ENCODE measurements at regions not wholly inside any gene's neighbourhood (a gene's known extent, or its start where the extent isn't known, plus 50 kb on each side); places are given as distances from the start of the nearest gene placed in this dataset.

DNA sequence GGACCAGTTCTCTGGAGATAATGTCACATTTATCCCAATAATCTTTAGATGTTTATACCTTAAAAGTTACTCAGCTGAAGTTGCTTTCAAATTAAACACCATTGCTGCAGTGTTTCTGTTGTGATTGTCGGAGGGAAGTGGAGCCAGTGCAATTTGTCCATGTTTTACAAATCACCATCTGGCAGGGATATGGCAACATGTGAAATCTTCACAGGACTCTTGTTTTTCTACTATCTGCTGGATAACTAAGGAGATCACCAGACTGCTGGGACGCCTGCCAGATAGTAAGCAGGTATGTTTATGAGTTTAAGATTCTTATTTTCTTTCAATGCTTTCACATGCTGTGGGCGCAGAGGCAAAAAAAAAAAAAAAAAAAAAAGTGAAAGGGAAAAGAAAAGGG lies 100.3 kb upstream of the SOX5 start:
- DNase-seq (ENCODE audit: low spot score): no peak

DNA sequence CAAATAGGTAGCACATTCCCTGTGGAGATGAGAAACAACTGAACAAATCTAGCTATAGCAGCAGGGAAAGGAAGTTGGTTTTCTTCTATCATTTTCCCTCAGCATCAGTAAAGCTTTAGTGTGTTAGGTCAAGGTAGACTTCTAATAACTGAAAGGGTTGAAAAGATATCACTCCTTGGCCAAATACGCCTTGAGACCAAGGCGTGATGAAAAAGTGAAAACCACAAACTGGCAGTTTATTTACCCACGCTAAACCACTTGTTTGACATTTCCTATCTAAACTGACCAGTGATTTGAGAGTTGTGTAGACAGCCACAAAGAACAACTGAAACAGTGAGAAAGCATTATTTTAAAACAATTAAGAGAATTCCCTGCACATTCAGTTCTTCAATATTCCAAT lies 99.6 kb upstream of the SOX5 start:
- no peak for DNase-seq (ENCODE audit: low spot score)

DNA sequence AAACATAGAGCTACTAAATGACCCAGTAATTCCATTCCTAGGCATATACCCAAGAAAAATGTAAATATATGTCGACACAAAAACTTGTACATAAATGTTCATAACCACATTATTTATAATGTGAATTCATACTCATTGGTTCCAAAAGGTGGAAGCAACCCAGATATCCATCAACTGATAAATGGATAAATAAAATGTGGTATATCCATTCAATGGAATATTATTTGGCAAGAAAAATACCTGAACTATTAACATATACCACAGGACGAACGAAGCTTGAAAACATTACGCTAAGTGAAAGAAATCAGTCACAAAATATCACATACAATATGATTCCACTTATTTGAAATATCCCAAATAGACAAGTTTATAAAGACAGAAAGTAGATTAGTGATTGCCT lies 99.0 kb upstream of the SOX5 start:
- DNase-seq (ENCODE audit: low spot score): no peak

DNA sequence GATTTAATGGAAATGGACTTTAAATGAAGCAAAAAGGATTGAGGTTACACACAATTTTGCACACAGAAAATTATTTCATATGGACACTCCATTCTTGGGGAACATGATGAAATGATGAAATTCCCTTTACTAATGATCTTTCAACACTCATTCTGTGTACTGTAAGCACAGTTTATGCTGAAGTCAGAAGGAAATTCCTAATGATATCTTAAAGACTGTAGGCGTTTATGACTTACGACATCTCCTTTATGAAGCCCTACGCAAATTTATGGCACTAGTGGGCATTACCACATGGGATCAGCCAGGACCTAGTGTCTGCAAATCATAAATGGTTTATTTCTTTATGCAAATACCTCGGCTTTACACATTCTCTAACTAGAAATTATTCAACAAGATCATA lies 97.9 kb upstream of the SOX5 start:
- no peak for DNase-seq (ENCODE audit: low spot score)

DNA sequence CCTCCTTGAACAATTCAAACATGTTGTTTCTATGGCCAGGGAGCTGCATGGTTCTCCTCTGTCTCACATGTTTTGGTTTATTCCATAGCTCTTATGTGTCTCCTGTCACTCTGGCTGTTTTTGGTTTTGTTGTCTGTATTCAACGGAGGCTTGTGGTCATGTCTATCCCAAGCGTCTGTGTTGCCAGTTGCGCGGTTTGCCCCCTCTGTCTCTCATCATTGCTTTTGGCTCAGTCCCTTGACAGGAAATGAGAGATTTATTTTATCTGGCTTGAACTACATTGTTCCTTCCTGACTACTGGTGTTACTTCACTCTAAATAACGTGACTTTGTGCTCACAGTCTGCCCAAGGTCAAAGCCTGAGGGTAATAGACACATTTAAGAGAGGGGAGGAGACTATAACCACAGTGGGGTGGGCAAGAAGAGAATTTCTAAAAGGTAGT lies 96.4 kb upstream of the SOX5 start:
- no peak for DNase-seq (ENCODE audit: low spot score)

DNA sequence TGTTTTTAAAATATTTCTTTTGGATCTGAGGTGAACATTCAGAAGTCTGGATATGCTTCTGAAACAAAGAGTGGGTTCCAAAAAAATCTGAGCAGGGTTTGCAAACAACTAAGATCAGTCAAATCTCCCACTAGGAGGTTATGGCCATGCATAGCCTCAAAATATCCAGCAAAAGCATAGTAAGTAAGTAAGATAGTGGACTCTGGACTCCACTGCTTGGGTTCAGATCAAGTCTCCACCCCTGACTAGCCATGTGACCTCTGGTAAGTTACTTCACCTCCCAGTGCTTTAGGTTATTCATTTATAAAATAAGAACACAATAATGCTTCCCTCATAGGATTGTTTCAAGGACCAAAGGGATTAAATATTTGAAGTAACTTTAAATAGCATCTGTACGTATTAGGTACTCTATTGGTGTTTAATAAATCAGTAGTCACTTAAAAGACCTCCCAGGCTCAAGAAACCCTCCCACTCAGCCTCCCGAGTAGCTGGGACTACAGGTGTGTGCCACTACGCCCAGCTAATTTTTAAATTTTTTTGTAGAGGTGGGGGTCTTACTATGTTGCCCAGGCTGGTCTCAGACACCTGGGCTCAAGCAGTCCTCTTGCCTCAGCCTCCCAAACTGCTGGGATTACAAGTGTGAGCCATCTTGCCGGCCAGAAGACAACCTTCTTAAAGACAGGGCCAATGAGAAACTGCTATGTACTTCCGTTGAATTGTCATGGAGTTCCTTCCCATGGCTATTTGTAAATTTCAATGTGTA lies 95.7 kb upstream of the SOX5 start:
- DNase-seq (ENCODE audit: low spot score): peak; percentile 28

DNA sequence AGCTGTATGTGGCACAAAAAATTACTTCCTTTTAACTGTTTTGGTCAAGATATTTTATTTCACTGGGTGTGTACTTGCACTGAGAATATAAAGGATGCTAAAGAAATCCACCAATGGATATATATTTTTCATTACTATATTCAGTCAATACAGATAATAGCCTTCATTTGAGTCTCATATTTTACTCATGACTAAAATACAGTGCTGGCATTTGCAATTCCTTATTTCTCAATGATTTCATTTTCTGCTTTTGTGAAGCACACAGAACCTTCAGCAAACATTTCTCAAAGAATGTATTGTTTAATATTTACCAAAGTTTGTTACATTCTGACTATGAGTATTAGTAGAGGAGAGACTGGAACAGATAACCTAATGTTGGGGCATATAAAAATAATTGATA lies 93.2 kb upstream of the SOX5 start:
- no peak for DNase-seq (ENCODE audit: low spot score)

DNA sequence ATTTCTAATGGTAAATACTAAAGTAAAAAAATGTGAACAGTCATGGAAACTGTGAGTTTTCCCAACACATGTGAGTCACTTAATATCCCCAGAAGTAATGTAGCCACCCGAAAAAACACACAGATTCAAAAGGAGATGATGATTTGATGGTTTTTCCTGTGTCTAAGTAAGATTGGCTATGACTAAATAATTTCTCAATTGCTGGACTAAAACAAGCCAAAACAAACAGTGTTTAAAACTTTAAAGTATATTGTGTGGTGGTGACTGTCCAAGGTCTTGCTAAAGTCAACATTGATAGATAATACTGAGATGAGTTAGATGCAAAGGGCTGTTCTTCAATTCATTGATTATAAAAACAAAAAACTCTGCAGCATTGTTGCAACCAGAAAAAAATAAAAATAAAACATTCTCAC lies 89.6 kb upstream of the SOX5 start:
- no peak for DNase-seq (ENCODE audit: low spot score)

DNA sequence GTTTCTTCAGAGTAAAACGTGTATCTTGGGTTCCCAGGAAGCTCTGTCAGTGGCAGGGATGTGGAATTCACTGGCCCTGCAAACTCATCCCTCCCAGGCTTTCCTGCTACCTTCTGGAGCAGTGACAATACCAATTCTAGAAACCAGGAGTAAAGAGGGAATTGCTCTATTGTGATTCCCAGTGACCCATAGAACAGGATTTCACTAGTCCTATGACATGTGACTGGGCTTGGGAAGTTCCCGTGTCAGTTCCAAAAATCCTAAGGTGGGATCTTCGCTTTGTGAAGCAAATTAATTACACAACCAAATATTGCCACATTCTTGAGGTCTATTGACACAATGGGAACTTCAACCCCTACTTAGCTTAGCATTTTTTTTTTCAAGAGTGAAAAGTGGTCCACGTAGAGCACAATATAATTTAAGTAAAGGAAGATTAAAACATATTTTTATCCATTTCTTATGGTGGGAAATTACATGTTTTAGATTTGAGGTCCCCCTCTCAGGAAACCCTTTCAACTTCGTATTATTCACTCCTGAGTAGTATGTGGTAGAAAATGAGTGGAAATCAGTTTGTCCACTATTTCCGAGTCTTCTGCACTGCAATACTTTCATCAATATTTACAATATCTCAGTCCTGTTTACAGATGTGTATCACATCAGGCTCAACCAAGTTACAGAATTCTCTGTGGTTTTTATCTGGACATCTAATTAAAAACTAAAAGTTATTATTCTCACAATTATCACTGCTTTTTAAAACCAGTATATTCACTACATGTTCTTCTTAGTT lies 88.9 kb upstream of the SOX5 start:
- DNase-seq (ENCODE audit: low spot score): no peak

DNA sequence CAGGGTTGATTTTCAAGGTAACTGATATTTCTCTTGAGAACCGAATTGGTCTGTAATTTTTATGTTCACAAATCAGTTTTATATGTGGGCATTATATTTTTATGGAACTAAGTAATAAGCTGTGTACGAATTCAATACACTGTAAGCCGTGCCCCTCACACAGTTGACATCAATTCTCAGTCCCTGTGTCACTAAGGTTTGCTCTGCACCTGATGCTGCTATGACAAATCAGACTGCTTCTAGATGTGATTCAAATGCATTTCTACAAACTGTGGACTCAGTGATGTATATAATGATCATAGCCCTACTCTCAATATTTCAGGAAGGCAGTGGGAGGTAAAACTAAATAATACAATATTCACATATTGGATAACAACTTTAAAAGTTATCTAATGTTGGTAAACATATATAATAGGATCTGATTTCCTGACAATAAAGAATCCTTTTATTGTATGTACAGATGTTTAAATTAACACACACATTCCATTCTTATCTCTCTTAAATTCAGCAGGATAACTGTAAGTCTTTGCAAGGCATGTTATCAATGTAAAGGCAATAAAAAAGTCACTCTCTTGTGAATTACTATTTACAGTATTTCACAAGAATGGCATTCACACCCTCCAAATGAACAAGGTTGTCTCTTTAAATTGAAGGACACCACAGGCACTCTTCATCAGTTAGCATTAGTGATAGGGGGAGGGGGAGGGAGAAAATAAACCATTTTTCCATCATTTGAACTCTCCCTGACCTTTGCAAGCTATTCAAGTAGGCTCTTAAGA lies 87.2 kb upstream of the SOX5 start:
- DNase-seq (ENCODE audit: low spot score): no peak

DNA sequence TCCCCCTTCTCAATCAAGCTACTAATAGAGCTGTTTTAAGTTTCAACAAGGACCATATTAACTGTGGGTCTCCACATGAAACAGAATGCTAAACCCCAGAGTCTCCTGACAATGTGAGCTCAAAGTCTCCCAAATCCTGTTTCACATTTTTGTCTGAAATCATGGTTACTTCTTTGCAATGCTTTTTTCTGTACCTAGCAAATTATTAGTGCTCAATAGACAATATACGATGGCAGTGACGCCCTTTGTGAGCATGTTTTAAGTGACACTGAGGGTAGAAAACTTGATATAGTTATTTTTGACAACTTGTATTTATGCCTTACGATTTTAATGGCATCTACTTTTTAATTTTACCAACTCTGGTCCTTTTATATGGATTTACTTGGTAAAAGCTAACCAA lies 85.4 kb upstream of the SOX5 start:
- no peak for DNase-seq (ENCODE audit: low spot score)

DNA sequence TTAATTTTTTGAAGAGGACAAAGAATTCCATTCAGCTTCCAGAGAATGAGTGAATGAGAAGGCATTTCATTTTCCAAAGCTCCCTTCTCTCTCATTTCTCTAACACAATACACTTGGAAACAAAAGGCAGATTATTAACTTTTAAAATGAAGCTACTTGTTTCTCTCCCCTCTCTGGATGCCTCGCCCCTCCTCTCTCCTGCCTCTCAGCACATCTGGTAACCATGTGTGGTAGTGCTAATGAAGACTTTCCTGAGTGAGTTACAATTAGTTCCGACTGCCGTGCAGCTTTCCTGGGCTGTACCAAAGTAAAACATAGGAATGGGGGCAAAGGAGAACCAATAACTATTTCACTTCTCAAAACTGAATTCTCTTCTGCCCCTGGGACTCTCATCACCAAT lies 84.7 kb upstream of the SOX5 start:
- no peak for DNase-seq (ENCODE audit: low spot score)

DNA sequence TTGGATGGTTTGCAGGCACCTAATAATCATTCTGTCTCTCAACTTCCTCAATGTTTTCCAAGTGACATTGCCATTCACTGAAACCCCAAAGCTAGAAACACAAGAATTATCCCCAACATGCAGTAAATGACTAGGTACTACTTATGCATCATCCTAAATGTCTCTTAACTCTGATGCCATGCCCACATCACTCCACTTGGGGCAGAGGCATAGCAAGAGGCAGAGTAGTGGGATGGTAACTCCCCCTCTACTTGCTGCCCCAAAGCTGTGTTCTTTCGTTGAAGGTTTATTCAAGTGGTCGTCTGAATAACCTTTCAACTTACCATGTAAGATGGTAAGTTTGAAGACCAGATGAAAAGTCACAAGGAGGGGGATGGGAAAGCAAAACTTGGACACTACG lies 77.9 kb upstream of the SOX5 start:
- no peak for DNase-seq (ENCODE audit: low spot score)

DNA sequence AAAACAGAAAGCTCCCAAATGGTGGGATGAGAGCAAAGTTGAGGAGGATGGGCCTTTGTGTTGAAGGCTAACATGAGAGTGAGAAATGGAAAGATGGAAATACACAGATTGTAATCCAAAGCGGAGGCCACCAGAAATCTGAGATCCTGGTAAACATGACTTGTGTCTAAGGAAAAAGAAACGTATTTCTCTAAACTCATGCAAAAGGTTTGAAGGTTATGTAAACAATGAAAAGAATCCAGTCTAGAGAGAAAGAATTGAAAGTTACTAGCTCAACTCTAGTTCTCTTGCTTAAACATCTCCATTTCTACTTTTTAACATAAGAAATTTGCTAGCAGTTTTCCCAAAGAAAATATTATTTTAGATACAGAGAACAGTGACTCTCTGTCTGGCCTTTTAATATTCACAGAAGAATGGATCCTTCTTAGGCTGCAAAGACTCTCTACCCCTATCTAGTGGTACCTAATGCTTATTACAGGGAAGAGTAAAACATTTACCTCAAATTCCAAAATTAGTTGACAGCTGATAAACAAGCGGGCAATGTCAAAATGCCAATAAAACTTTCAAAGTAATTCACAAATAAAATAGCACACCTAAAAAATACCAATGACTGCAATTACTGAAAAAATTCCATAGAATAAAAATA lies 75.8 kb upstream of the SOX5 start:
- DNase-seq (ENCODE audit: low spot score): peak; percentile 13

DNA sequence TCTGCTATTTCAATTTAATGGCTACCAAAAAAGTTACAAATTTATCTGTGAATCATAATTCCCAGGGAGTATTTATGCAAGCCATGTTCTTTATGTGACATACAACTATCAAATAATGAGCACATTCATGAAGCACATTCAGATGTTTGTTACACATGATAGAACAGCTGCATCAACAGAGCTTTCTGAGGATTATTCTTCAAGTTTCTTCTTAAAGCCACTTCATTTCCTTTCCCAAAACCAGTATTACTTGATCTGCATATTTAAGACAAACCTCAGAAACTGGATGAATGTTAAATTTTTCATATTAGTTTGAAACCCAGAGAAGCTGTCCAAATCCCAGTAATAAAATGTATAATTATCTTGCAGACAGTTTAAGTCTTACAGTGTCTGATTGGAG lies 73.6 kb upstream of the SOX5 start:
- DNase-seq (ENCODE audit: low spot score): no peak

DNA sequence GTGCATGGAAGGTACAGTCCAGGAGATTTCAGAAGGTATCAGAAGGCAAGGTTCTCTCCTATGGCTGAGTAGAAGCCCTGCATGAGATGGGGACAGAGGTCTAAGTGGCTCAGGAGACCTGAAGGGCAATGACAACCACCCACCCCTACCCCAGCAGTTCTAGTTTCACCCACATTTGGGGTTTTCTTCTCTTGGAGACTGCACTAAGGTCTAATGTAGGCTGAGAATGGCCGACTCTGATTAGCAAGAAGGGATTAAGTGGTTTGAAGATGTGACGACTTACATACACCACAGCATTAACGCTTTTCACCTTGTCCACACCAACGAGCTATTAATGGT lies 71.7 kb upstream of the SOX5 start:
- no peak for DNase-seq (ENCODE audit: low spot score)

DNA sequence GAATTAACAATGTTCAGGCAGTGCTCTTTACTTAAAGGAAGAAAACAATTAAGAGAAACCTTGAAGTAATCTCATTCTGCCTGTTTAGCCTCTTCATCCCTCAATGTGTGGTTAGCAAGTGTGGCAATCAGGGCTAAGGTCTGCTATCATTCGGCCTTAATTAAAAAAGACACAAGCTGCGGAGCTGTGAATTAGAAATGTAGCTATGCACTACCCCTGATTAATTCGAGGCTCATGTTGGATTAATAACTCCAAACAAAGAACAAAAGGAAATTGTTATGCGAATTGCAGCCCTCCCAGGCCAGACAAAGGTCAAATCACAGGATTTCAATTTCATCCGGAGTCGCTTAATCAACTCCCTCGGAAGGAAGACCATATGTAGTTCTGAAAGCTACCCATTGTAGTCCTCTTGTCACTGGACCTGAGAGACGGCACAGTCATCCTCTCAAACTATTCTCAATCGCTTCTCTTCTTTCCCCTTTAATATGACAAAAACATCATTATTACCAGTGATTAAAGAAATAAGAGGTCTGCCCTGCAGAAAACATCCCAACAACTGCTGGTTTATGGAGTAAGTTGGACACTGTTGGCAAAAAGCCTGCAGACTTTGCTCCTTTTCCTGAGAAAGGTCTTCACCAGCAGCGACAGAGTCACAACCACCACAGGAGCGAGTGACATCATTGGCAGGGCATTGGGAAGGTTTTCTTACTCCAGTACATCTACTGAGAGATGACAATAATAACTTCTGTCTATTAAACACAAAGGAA lies 71.1 kb upstream of the SOX5 start:
- no peak for DNase-seq (ENCODE audit: low spot score)

DNA sequence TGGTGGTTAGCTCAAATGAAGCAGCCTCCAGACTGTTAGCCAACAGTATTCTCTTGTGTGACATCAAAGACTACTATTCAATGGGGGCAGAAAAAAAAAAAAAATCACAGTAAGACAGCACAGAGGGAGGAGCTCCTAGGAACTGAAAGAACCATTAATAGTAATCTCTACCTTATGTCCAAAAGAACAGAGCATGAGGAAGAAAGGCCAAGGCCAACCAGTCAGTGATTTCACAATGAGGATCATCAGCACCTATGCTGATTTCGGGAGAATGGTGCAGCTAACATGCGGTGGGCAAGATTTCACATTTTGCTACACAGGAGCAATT lies 66.3 kb upstream of the SOX5 start:
- no peak for DNase-seq (ENCODE audit: low spot score)

DNA sequence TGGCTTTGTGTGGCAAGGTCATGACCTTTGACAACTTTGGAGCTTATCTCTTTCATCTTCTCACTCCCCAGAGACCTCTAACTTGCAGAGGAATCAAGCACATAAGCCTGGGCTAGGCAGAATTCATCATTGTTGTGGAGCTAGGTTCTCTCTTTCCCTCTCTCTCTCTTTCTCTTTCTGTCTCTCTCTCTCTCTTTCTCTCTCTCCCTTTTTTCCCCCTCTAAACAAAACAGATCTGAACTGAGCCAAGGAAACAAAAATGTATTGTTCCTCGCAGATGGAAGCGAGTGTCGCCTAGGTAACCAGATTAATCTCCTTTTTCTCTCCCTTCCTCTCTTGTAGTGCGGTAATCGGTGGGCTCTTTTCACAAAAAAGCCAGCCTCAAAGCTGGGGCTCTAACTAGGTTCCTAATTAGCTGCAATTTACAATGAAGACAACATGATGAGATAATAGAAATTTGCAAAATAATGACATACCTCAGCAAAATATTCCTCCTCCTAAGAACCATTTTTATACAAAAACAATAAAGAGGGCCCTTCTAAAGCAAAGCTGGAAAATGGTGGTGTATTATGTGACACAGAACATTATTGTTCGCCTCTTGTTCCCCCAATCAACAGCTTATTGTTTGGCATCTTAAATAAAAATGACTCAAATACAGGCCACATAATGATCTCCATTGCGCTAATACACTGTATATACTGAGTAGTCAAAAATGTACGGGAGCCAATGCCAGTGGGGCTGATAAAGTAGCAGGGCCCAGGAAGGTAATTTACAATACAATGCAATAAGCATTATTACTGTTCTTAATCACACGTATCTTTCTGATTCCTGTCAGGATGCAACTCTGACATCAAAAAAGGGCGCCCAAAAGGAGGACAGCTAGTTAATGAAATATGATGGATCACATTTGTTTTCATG lies 65.7 kb upstream of the SOX5 start:
- DNase-seq (ENCODE audit: low spot score): no peak

DNA sequence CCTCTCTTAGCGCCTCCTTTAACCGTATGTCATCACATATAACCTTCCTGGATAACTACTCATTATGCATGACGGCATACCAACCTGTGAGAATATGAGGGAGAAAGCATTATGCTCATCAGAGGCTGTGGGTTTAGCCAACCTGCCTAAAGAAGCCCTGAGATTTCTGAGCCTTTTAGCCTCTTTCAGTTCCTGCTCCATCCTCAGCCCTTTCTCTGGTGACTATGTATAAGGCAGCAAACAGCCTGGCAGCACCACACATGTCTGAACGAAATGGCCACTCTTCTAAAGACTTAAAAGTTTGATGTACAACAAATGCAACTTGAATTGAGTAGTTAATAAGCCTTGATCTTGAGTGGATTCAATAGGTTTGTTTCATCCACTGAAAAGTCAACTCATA lies 64.8 kb upstream of the SOX5 start:
- no peak for DNase-seq (ENCODE audit: low spot score)

Data from HT-29 (cell line).